Karpas-422 (cell line): ENCODE measurements at regions not wholly inside any gene's neighbourhood (a gene's known extent, or its start where the extent isn't known, plus 50 kb on each side); places are given as distances from the start of the nearest gene placed in this dataset.

Experiments used
- DNase-seq: peaks from one replicate; pipeline ENCODE4 v3.0.0-alpha.2; 2015
- H2AFZ ChIP-seq: fragments of 200-600 bp; sonication (generic); 2 replicates; pipeline ENCODE4 v1.6.1; 2014; ENCODE audit warnings: antibody characterized with exemption, low read length, mixed read lengths
- H3K27ac ChIP-seq: fragments of 200-600 bp; sonication (generic); 2 replicates; pipeline ENCODE4 v1.5.1; 2014; ENCODE audit warnings: mild to moderate bottlenecking, low read length, moderate library complexity
- H3K27me3 ChIP-seq: fragments of 200-600 bp; sonication (generic); 2 replicates; pipeline ENCODE4 v1.6.1; 2014; ENCODE audit warnings: low read length, mixed read lengths
- H3K36me3 ChIP-seq: fragments of 200-600 bp; sonication (generic); 2 replicates; pipeline ENCODE4 v1.6.1; 2014; ENCODE audit warnings: low read length, mixed read lengths; ENCODE audit not compliant: insufficient read depth
- H3K4me1 ChIP-seq: fragments of 200-600 bp; sonication (generic); 2 replicates; pipeline ENCODE4 v1.6.1; 2014; ENCODE audit warnings: mild to moderate bottlenecking, low read length, mixed read lengths
- H3K4me2 ChIP-seq: fragments of 200-600 bp; sonication (generic); 2 replicates; pipeline ENCODE4 v1.6.1; 2014; ENCODE audit warnings: low read length, low read depth, mild to moderate bottlenecking; ENCODE audit not compliant: poor library complexity, severe bottlenecking
- H3K4me3 ChIP-seq: fragments of 200-600 bp; sonication (generic); 2 replicates; pipeline ENCODE4 v1.5.1; 2014; ENCODE audit warnings: mild to moderate bottlenecking, antibody characterized with exemption, low read length, mixed read lengths
- H3K79me2 ChIP-seq: fragments of 200-600 bp; sonication (generic); 2 replicates; pipeline ENCODE4 v1.6.1; 2014; ENCODE audit warnings: mild to moderate bottlenecking, low read length, mixed read lengths
- H3K9ac ChIP-seq: fragments of 200-600 bp; sonication (generic); 2 replicates; pipeline ENCODE4 v1.6.0; 2014; ENCODE audit warnings: low read length
- H3K9me2 ChIP-seq: fragments of 200-600 bp; sonication (generic), shearing (Covaris generic); replicated peaks from 2 replicates; pipeline ENCODE4 v1.6.0; 2014; ENCODE audit warnings: mild to moderate bottlenecking, low read length, moderate library complexity; ENCODE audit not compliant: insufficient read depth
- H3K9me3 ChIP-seq: fragments of 300-700, 200-600 bp; sonication (generic); 2 replicates; pipeline ENCODE4 v1.6.1; 2014; ENCODE audit warnings: low read length, mixed read lengths
- H4K20me1 ChIP-seq: fragments of 200-600 bp; sonication (generic); 2 replicates; pipeline ENCODE4 v1.6.1; 2014; ENCODE audit warnings: mild to moderate bottlenecking, antibody characterized with exemption, low read length, low read depth; ENCODE audit not compliant: insufficient read depth

DNA sequence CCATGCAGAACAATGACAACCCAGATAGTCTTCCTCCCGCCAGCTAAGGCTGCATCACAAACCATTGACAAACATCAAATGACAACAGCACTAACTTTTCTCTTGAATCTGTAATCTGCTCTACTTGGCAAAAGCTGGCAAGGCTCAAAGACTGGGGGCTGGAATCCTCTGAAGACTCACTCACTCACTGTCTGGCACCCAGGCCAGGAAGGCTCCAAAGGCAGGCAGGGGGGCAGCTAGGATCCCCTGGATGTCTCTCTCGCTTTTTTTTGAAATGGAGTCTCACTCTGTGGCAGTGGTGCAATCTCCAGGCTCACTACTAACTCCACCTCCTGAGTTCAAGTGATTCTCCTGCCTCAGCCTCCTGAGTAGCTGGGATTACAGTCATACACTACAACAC, 159.7 kb upstream of the GPR26 start:
- H3K4me2 ChIP-seq: no peak overlapping the region
- no peak overlapping the region for H2AFZ ChIP-seq

DNA sequence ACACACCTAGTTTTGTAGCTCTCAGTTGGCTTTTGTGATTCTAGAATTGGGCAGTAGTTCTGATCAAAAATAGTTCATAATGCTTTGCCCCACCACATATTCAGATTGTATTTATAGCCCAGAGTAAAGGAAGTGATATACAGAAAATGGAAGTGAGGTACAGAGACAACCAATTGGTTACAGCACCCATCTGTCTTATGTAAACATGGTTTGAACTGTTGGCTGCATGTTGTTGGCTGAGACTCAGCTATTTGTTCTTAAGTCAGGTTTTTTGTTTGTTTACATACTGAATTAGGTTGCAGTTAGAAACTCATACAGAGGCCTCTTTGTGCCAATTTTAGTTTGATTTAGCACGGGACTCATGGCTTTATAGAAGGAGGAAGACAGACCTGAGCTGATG, 158.9 kb upstream of the GPR26 start:
- no peaks in the 10 kb centered on the region for H3K36me3 ChIP-seq
- DNase-seq: no peak
- H3K4me3 ChIP-seq: no peak overlapping the region
- no peak overlapping the region for H3K4me2 ChIP-seq
- no peak overlapping the region for H2AFZ ChIP-seq
- H3K27ac ChIP-seq: no peak overlapping the region
- H3K27me3 ChIP-seq: no peaks in the 10 kb centered on the region
- H3K9me3 ChIP-seq: no peaks in the 10 kb centered on the region
- H3K9me2 ChIP-seq: no peaks in the 10 kb centered on the region
- H3K4me1 ChIP-seq: no peaks in the 10 kb centered on the region
- no peaks in the 10 kb centered on the region for H3K79me2 ChIP-seq
- no peak overlapping the region for H3K9ac ChIP-seq
- no peaks in the 10 kb centered on the region for H4K20me1 ChIP-seq

More for the DNA sequence above, 159.7 kb upstream of the GPR26 start:
- Histone ChIP-seq H3K27ac (no peak overlapping the region), H3K36me3 (no peaks in the 10 kb centered on the region), H3K9ac (no peak overlapping the region), H3K4me1 (no peaks in the 10 kb centered on the region), H3K27me3 (no peaks in the 10 kb centered on the region), H3K9me2 (no peaks in the 10 kb centered on the region), H4K20me1 (no peaks in the 10 kb centered on the region), H3K9me3 (no peaks in the 10 kb centered on the region), H3K79me2 (no peaks in the 10 kb centered on the region), H3K4me3 (no peak overlapping the region)
- DNase-seq: no peak

DNA sequence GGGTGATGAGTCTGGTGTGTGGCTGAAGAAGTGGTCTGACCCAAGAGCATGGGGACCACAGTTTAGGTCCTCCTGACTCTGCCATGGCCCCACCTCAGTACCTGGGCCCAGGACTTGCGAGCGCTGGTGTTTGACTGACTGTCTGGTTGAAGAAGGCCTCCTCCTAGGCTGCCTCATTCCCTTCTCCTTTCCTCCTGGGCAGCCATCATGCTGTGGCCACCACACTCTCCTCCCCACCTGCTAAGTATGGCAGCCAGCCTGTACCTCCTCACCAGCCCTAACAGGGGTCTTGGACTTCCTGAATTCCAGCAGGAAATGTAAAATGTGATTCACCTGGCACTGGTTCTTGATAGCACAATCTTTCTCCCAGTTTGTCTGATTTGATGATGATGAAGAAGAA, 156.8 kb upstream of the GPR26 start:
- Histone ChIP-seq H3K36me3 (no peaks in the 10 kb centered on the region), H3K9me2 (no peaks in the 10 kb centered on the region), H3K27me3 (no peaks in the 10 kb centered on the region), H2AFZ (no peak overlapping the region), H4K20me1 (no peaks in the 10 kb centered on the region), H3K79me2 (no peaks in the 10 kb centered on the region), H3K9me3 (no peaks in the 10 kb centered on the region), H3K4me1 (no peaks in the 10 kb centered on the region), H3K4me2 (no peak overlapping the region), H3K9ac (no peak overlapping the region), H3K4me3 (no peak overlapping the region), H3K27ac (no peak overlapping the region)
- no peak for DNase-seq

DNA sequence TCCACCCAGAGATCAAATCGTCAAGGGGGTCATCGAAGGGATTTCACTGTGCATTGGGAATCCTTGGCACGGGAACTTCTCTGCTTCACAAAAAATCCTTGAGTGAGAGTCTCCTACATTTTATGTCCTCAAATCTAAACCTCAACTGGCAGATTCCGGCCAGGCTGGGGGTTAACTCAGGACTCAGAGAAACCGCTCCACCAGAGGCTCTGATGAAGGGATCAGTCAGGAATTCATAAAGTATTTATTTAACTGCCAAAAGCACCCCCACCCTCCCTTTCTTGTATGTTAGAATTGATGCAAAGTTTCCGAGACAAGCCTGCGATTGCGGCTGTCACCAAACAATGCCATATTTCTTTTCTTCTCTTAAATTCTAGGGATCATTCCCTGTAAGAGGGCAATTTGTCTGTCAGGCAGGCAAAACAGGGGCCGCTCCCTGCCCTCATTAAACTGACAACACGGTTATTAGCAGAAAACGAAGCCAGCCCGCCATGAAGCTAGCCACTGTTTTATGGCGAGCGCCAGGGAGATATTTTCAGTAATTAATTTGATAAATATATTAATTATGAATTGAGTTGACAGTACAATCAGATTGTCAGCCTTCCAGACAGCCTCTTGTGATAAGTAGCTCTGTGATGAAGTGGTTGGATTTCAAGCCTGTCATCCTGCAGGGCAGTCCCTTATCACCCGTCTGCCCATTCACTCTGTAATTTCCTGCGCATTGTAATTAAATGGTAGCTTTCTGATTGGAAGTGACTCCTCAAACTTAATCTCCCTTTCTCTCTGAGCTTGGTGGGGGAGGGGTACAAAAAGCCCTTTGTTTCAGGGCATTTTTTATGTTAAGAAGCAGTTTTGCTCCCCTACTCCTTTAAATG, 153.0 kb upstream of the GPR26 start:
- no peak overlapping the region for H2AFZ ChIP-seq
- H3K9me2 ChIP-seq: no peaks in the 10 kb centered on the region
- no peaks in the 10 kb centered on the region for H3K36me3 ChIP-seq
- no peak overlapping the region for H3K4me2 ChIP-seq
- no peak overlapping the region for H3K4me3 ChIP-seq
- H3K9me3 ChIP-seq: no peaks in the 10 kb centered on the region
- H4K20me1 ChIP-seq: no peaks in the 10 kb centered on the region
- no peaks in the 10 kb centered on the region for H3K4me1 ChIP-seq
- no peak overlapping the region for H3K9ac ChIP-seq
- no peaks in the 10 kb centered on the region for H3K79me2 ChIP-seq
- no peak overlapping the region for H3K27ac ChIP-seq
- no peak for DNase-seq
- no peaks in the 10 kb centered on the region for H3K27me3 ChIP-seq

DNA sequence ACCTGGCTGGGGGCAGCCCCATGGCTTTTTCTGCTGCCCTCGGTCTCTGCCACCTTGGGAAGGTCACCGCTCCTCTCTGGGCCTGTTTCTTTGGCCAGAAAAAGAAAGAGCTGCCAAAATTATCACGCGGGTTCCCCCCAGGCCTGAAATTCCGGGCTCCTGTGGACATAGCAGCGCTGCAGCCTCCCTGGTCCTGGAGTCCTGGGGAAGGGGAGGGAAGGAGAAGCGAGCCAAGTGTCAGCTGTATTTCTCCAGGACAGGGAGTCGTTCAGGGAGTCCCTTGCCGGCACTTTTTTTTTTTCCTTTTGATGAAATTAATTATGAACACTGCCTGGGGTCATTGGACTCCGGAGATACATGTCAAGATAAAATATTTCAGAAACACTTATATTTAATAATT, 152.3 kb upstream of the GPR26 start:
- Histone ChIP-seq H3K9ac (no peak overlapping the region), H3K4me1 (no peaks in the 10 kb centered on the region), H3K27me3 (no peaks in the 10 kb centered on the region), H4K20me1 (no peaks in the 10 kb centered on the region), H3K79me2 (no peaks in the 10 kb centered on the region), H3K9me2 (no peaks in the 10 kb centered on the region), H3K36me3 (no peaks in the 10 kb centered on the region), H3K4me3 (no peak overlapping the region), H2AFZ (no peak overlapping the region), H3K9me3 (no peaks in the 10 kb centered on the region), H3K27ac (no peak overlapping the region), H3K4me2 (no peak overlapping the region)
- DNase-seq: no peak

DNA sequence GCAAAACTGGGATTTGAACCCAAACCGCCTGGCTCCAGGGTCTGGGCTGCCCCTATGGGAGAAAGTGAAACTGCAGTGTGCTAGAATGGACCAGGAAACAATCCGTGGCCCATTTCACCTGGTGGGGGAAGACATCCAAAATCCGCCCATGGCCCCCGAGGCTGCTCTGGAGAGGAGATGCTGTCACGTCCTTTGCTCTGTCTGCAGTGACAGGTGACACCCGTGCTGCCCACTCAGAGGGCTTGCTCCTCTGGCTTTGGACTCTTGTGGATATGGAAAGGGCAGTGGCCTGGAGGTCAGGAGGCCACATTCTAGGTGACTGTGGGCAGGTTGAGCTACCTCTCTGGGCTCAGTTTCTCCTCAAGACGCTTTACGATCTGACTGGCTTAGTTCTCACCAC, 151.2 kb upstream of the GPR26 start:
- Histone ChIP-seq H2AFZ (no peak overlapping the region), H3K9me2 (no peaks in the 10 kb centered on the region), H4K20me1 (no peaks in the 10 kb centered on the region), H3K4me3 (no peak overlapping the region), H3K36me3 (no peaks in the 10 kb centered on the region), H3K4me2 (no peak overlapping the region), H3K27ac (no peak overlapping the region), H3K4me1 (no peaks in the 10 kb centered on the region), H3K9ac (no peak overlapping the region), H3K27me3 (no peaks in the 10 kb centered on the region), H3K79me2 (no peaks in the 10 kb centered on the region), H3K9me3 (no peaks in the 10 kb centered on the region)
- no peak for DNase-seq

DNA sequence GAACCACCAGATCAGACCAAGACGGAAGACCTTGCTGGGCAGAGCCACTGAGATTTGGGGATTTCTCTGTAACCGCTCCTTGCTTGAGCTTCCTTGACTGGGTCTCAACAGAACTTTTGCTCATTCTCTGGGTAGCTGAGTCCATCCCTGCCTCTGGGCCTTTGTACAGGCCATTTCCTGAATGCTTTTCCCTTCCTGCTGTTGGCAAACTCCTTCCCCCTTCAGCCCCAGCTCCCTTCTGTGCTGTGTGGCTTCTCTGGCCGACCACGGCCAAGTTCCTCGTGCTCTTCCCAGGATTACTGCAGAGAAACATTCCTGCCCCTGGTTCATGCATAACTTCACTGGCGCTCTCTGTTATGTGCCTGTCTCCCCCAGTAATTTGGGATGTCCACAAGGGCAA, 150.5 kb upstream of the GPR26 start:
- H3K27me3 ChIP-seq: no peaks in the 10 kb centered on the region
- H2AFZ ChIP-seq: no peak overlapping the region

DNA sequence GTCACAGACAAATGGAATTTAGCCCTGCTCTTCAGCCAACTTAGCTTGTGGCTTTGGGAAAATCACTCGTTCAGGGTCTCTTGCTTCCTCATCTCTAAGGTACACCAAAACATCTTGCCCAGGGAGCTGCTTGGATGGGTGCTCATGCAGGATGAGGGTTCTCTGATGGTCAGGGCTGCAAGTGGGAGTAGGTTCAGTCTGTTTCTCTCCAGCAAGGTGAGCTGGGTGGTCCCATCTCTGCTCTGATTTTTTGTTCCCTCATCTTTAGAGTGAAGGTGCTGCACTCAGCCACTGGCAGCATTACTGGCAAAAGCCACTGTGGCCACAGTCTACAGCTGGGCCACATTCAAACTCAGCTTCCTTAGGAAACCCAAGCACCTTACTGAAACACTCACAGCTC, 149.9 kb upstream of the GPR26 start:
- no peak overlapping the region for H3K4me2 ChIP-seq
- no peaks in the 10 kb centered on the region for H3K36me3 ChIP-seq
- DNase-seq: no peak
- H3K4me3 ChIP-seq: no peak overlapping the region
- H3K27me3 ChIP-seq: no peaks in the 10 kb centered on the region
- H3K9me3 ChIP-seq: no peaks in the 10 kb centered on the region
- no peak overlapping the region for H2AFZ ChIP-seq
- no peak overlapping the region for H3K27ac ChIP-seq
- no peaks in the 10 kb centered on the region for H3K79me2 ChIP-seq
- no peak overlapping the region for H3K9ac ChIP-seq
- H3K4me1 ChIP-seq: no peaks in the 10 kb centered on the region
- no peaks in the 10 kb centered on the region for H4K20me1 ChIP-seq
- no peaks in the 10 kb centered on the region for H3K9me2 ChIP-seq

More for the DNA sequence above, 150.5 kb upstream of the GPR26 start:
- DNase-seq: no peak
- no peaks in the 10 kb centered on the region for H3K9me3 ChIP-seq
- H3K9ac ChIP-seq: no peak overlapping the region
- no peak overlapping the region for H3K4me3 ChIP-seq
- H3K27ac ChIP-seq: no peak overlapping the region
- no peaks in the 10 kb centered on the region for H3K9me2 ChIP-seq
- H3K79me2 ChIP-seq: no peaks in the 10 kb centered on the region
- H3K4me1 ChIP-seq: no peaks in the 10 kb centered on the region
- H4K20me1 ChIP-seq: no peaks in the 10 kb centered on the region
- H3K4me2 ChIP-seq: no peak overlapping the region
- H3K36me3 ChIP-seq: no peaks in the 10 kb centered on the region
